B cell (primary cell): ENCODE measurements at regions not wholly inside any gene's neighbourhood (a gene's known extent, or its start where the extent isn't known, plus 50 kb on each side); places are given as distances from the start of the nearest gene placed in this dataset.

Experiments
- ATAC-seq: fragments of 200-7000 bp; cut with Tn5 transposase; one replicate; pipeline ENCODE4 v1.10.0; 2021; ENCODE audit warnings: low read depth, mild to moderate bottlenecking, moderate number of reproducible peaks, moderate library complexity
- CTCF ChIA-PET: fragments of 350-600 bp; sonication (Branson Sonifier 250); formaldehyde crosslinking; loops from one replicate; lab custom pipeline; 2021; ENCODE audit warnings: antibody characterized with exemption, inconsistent platforms; lab: Charles Lee
- POLR2A ChIA-PET: fragments of 350-600 bp; sonication (Branson Sonifier 250); formaldehyde crosslinking; loops from one replicate; lab custom pipeline; 2021; ENCODE audit warnings: antibody characterized with exemption; lab: Charles Lee
- DNase-seq: peaks from one replicate; pipeline ENCODE4 v3.0.0; 2013
- H2AFZ ChIP-seq: 2 replicates; pipeline ENCODE4 v1.6.1; 2012; ENCODE audit warnings: mild to moderate bottlenecking, low read depth, low read length; ENCODE audit not compliant: insufficient read depth, poor library complexity, severe bottlenecking
- H3K27ac ChIP-seq, 2 donors: 1 replicate in 1 of 2; 2 replicates in 1 of 2; pipeline ENCODE4 v1.5.1; 2012 to 2013; ENCODE audit warnings: low read length in 2 of 2, mild to moderate bottlenecking in 2 of 2, moderate library complexity in 1 of 2
- H3K27me3 ChIP-seq, 4 experiments: fragments of 200-600 bp in 1 of 4; sonication (generic) in 1 of 4; replicated peaks in 1 of 4; 1 replicate in 2 of 4; 2 replicates in 2 of 4; pipeline versions ENCODE4 v1.6.1 to v1.7.0; 2013 to 2016; ENCODE audit warnings: low read length in 3 of 4, mild to moderate bottlenecking in 2 of 4, mixed read lengths in 1 of 4, moderate library complexity in 1 of 4; ENCODE audit not compliant: insufficient read depth in 4 of 4, control insufficient read depth in 3 of 4; ENCODE audit errors: control extremely low read depth in 1 of 4
- H3K36me3 ChIP-seq, 2 experiments: replicated peaks in 1 of 2; 1 replicate in 1 of 2; 2 replicates in 1 of 2; pipeline versions ENCODE4 v1.6.1 to v1.7.1; 2013; ENCODE audit warnings: low read length in 1 of 2; ENCODE audit not compliant: insufficient read depth in 2 of 2, control insufficient read depth in 1 of 2; ENCODE audit errors: control extremely low read depth in 1 of 2, extremely low read depth in 1 of 2
- H3K4me1 ChIP-seq, 2 donors: fragments of 200-600 bp in 1 of 2; sonication (generic) in 1 of 2; 1 replicate in 1 of 2; 2 replicates in 1 of 2; pipeline versions ENCODE4 v1.5.1 to v1.6.1; 2013 to 2017; ENCODE audit warnings: low read length in 2 of 2; ENCODE audit not compliant: control insufficient read depth in 2 of 2, insufficient read depth in 2 of 2
- H3K4me2 ChIP-seq: replicated peaks from 2 replicates; pipeline ENCODE3; 2012; ENCODE audit warnings: mild to moderate bottlenecking, low read depth, low read length; ENCODE audit not compliant: poor library complexity, severe bottlenecking
- H3K4me3 ChIP-seq, 5 experiments: fragments of 200-600 bp in 1 of 5; sonication (generic) in 1 of 5; 1 replicate in 3 of 5; 2 replicates in 2 of 5; pipeline versions ENCODE4 v1.5.1 to v1.7.0; 2011 to 2016; ENCODE audit warnings: low read length in 4 of 5, mild to moderate bottlenecking in 4 of 5, low read depth in 2 of 5, control low read depth in 1 of 5, moderate library complexity in 1 of 5; ENCODE audit not compliant: insufficient read depth in 1 of 5; ENCODE audit errors: control extremely low read depth in 1 of 5, extremely low read depth in 1 of 5
- H3K79me2 ChIP-seq: fragments of 200-600 bp; sonication (generic); one replicate; pipeline ENCODE4 v1.6.0; 2016; ENCODE audit warnings: low read length; ENCODE audit not compliant: control insufficient read depth, insufficient read depth
- H3K9ac ChIP-seq: fragments of 200-600 bp; sonication (generic); 2 replicates; pipeline ENCODE4 v1.6.1; 2017; ENCODE audit warnings: mild to moderate bottlenecking, low read length, moderate library complexity
- H3K9me3 ChIP-seq, 3 donors: one replicate each; pipeline versions ENCODE4 v1.6.1 to v1.7.1; 2013; ENCODE audit warnings: low read length in 2 of 3; ENCODE audit not compliant: control insufficient read depth in 2 of 3, insufficient read depth in 1 of 3; ENCODE audit errors: control extremely low read depth in 1 of 3
- H4K20me1 ChIP-seq: 2 replicates; pipeline ENCODE4 v1.6.0; 2012; ENCODE audit warnings: mild to moderate bottlenecking, low read length; ENCODE audit not compliant: insufficient read depth, control insufficient read depth, poor library complexity, severe bottlenecking
- H3K27ac Mint-ChIP-seq: one replicate; pipeline ENCODE4 v1.8.0; 2021; ENCODE audit warnings: mixed read lengths
- H3K27me3 Mint-ChIP-seq: one replicate; pipeline ENCODE4 v1.8.0; 2021; ENCODE audit warnings: mixed read lengths
- H3K4me1 Mint-ChIP-seq: one replicate; pipeline ENCODE4 v1.8.0; 2021; ENCODE audit warnings: mixed read lengths
- H3K4me3 Mint-ChIP-seq: one replicate; pipeline ENCODE4 v1.8.0; 2021; ENCODE audit warnings: mixed read lengths
- H3K9me3 Mint-ChIP-seq: one replicate; pipeline ENCODE4 v1.8.0; 2022; ENCODE audit warnings: mixed read lengths; ENCODE audit not compliant: insufficient read depth
- EZH2 ChIP-seq: IDR thresholded peaks from 2 replicates; pipeline ENCODE4 v1.6.1; 2012; ENCODE audit warnings: borderline replicate concordance, low read depth, mild to moderate bottlenecking, moderate library complexity, low read length; ENCODE audit not compliant: insufficient read depth, poor library complexity, severe bottlenecking
- WGBS: methylation state at CpG from one replicate; pipeline ENCODE4 v1.1.5; 2013; ENCODE audit warnings: missing lambda C conversion rate; ENCODE audit not compliant: insufficient coverage; 5-methylcytosine and 5-hydroxymethylcytosine counted together
- intact Hi-C: fragments of 100-400 bp; cut with micrococcal nuclease; formaldehyde crosslinking; loops from one replicate; pipeline ENCODE4 v1.10.0; 2022
- TF ChIP-seq, protein P1 (sequence below): fragments of 200-600 bp; IDR thresholded peaks from one replicate; pipeline ENCODE4 v1.8.0; 2022; ENCODE audit warnings: antibody characterized with exemption, mild to moderate bottlenecking

DNA sequence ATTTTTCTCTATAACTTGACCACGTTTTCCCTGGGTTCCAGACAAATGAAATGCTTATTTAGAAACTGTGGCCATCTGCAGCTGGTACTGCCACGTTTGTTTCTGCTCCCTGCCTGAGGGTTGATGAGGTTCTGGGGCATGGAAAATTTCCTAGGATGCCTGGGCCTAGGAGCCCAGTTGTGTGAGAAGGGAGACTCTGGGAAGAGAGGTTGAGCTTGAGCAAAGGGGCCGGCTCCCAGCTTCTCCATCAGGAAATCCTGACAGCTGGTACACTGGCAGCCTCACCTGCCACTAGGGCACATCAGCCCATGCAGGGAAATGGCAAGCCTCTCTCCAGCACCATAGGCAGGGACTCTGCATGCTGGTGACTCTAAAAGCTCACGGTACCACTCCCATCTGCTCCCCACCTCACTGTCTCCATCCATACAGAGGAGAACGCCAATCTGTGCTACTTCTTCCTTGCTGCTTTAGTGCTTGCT lies 165.4 kb upstream of the PPP2R3A start:
- H3K79me2 ChIP-seq, result no peaks in the 10 kb centered on the region
- H3K4me1 ChIP-seq, result no peaks in the 10 kb centered on the region
- Mint-ChIP-seq H3K27ac (no peak overlapping the region), H3K4me3 (no peak overlapping the region), H3K27me3 (peaks cover 4% of the 10 kb centered on the region), H3K9me3 (no peaks in the 10 kb centered on the region), H3K4me1 (no peaks in the 10 kb centered on the region)
- H4K20me1 ChIP-seq, result no peaks in the 10 kb centered on the region
- WGBS, result 72% methylated on average over 4 of the region's 5 CpGs
- H3K27me3 ChIP-seq, result no peaks in the 10 kb centered on the region
- no peak overlapping the region for H2AFZ ChIP-seq
- POLR2A ChIA-PET, result no interaction called here
- no peaks in the 10 kb centered on the region for H3K9me3 ChIP-seq
- no peak overlapping the region for H3K9ac ChIP-seq
- DNase-seq (no peak), ATAC-seq (no peak)
- no peak overlapping the region for H3K4me2 ChIP-seq
- CTCF ChIA-PET, result no interaction called here
- TF ChIP-seq, protein P1, sequence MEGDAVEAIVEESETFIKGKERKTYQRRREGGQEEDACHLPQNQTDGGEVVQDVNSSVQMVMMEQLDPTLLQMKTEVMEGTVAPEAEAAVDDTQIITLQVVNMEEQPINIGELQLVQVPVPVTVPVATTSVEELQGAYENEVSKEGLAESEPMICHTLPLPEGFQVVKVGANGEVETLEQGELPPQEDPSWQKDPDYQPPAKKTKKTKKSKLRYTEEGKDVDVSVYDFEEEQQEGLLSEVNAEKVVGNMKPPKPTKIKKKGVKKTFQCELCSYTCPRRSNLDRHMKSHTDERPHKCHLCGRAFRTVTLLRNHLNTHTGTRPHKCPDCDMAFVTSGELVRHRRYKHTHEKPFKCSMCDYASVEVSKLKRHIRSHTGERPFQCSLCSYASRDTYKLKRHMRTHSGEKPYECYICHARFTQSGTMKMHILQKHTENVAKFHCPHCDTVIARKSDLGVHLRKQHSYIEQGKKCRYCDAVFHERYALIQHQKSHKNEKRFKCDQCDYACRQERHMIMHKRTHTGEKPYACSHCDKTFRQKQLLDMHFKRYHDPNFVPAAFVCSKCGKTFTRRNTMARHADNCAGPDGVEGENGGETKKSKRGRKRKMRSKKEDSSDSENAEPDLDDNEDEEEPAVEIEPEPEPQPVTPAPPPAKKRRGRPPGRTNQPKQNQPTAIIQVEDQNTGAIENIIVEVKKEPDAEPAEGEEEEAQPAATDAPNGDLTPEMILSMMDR, result no peak
- TF ChIP-seq EZH2, result no peak
- H3K36me3 ChIP-seq, result no peaks in the 10 kb centered on the region
- H3K27ac ChIP-seq, result no peak overlapping the region
- intact Hi-C loops, result no loop called here
- no peak overlapping the region for H3K4me3 ChIP-seq

DNA sequence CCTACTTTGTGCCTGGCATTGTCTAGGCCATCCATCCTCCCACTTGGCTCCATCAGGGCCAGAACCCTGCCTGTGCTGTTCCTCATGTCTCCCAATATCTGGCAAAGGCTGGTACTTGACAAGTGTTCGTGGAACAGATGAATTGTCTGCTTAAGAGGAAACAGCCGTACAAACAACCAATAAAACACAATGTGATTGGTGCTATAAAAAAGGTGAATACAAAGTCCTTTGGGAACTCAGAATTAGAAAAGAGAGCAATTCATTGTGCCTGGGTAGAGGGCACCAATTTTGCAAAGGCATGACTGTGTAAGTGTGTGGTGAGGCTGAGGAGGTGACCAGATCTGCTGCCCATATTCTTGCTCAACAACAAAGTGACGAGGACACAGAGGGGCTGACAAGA lies 164.5 kb upstream of the PPP2R3A start:
- TF ChIP-seq, protein P1, result no peak
- Mint-ChIP-seq H3K9me3 (no peaks in the 10 kb centered on the region), H3K27me3 (peaks cover 4% of the 10 kb centered on the region), H3K4me3 (no peak overlapping the region), H3K27ac (no peak overlapping the region), H3K4me1 (no peaks in the 10 kb centered on the region)
- ChIA-PET CTCF (no interaction called here), POLR2A (no interaction called here)
- Histone ChIP-seq H3K9ac (no peak overlapping the region), H4K20me1 (no peaks in the 10 kb centered on the region), H3K4me1 (no peaks in the 10 kb centered on the region), H3K27me3 (no peaks in the 10 kb centered on the region), H3K4me3 (no peak overlapping the region), H3K27ac (no peak overlapping the region), H3K79me2 (no peaks in the 10 kb centered on the region), H3K4me2 (no peak overlapping the region), H3K36me3 (no peaks in the 10 kb centered on the region), H3K9me3 (no peaks in the 10 kb centered on the region), H2AFZ (no peak overlapping the region)
- DNase-seq, result no peak
- intact Hi-C loops, result no loop called here
- no peak for ATAC-seq
- 100% methylated on average over 1 of the region's 3 CpGs for WGBS
